Endothelial cell of umbilical vein (primary cell): ENCODE measurements at regions not wholly inside any gene's neighbourhood (a gene's known extent, or its start where the extent isn't known, plus 50 kb on each side); places are given as distances from the start of the nearest gene placed in this dataset.

Experiments used
- BruUV-seq: library from RNA; stranded (reverse); fragments of 400-500 nt; replicated peaks from 2 replicates; lab custom pipeline; 2021; lab: Mats Ljungman, UMichigan
- CTCF ChIA-PET: fragments of 300-600, 350-600 bp; sonication (Branson Sonifier 250); formaldehyde crosslinking; loops from one replicate; lab custom pipeline; 2021; ENCODE audit warnings: antibody characterized with exemption, inconsistent platforms; lab: Charles Lee
- POLR2A ChIA-PET: fragments of 300-600, 350-600 bp; sonication (Branson Sonifier 250); formaldehyde crosslinking; loops from one replicate; lab custom pipeline; 2021; ENCODE audit warnings: antibody characterized with exemption, inconsistent platforms; lab: Charles Lee
- DNase-seq: peaks from one replicate; pipeline ENCODE4 v3.0.0-alpha.2; 2011; ENCODE audit warnings: low read depth, low spot score
- FAIRE-seq: peaks from 2 replicates; lab custom pipeline; 2011; peaks lifted over from hg19 to GRCh38; lab: Jason Lieb, UNC
- H2AFZ ChIP-seq: 2 replicates; pipeline ENCODE4 v1.6.0; 2012; ENCODE audit warnings: low read depth, low read length, control low read depth, inconsistent platforms
- H3K27ac ChIP-seq: 2 replicates; pipeline ENCODE4 v1.5.1; 2011; ENCODE audit warnings: low read depth, mild to moderate bottlenecking, control low read depth, low read length, moderate library complexity; ENCODE audit not compliant: insufficient read depth
- H3K27me3 ChIP-seq, 2 experiments: 2 replicates each; pipeline versions ENCODE4 v1.6.0 to v1.6.1; 2011; ENCODE audit warnings: low read length in 2 of 2, mixed read lengths in 1 of 2; ENCODE audit not compliant: control insufficient read depth in 2 of 2, insufficient read depth in 2 of 2
- H3K36me3 ChIP-seq, 2 experiments: 2 replicates in 1 of 2; 3 replicates in 1 of 2; pipeline ENCODE4 v1.5.1; 2011; ENCODE audit warnings: low read length in 2 of 2, mild to moderate bottlenecking in 1 of 2, moderate library complexity in 1 of 2; ENCODE audit not compliant: control insufficient read depth in 2 of 2, insufficient read depth in 2 of 2; ENCODE audit errors: extremely low read depth in 1 of 2
- H3K4me1 ChIP-seq: 3 replicates; pipeline ENCODE4 v1.5.1; 2011; ENCODE audit warnings: mild to moderate bottlenecking, low read length; ENCODE audit not compliant: control insufficient read depth, insufficient read depth; ENCODE audit errors: extremely low read depth
- H3K4me2 ChIP-seq: 2 replicates; pipeline ENCODE4 v1.6.1; 2011; ENCODE audit warnings: low read length, control low read depth, mixed read lengths; ENCODE audit not compliant: insufficient read depth
- H3K4me3 ChIP-seq, 3 experiments: fragments of 200-600 bp in 1 of 3; sonication (generic), shearing (Covaris generic) in 1 of 3; replicated peaks in 1 of 3; 2 replicates each; pipeline ENCODE4 v1.5.1; 2011 to 2016; ENCODE audit warnings: control low read depth in 3 of 3, low read length in 3 of 3, mild to moderate bottlenecking in 2 of 3, inconsistent platforms in 1 of 3, low read depth in 1 of 3, moderate library complexity in 1 of 3; ENCODE audit not compliant: insufficient read depth in 1 of 3
- H3K79me2 ChIP-seq: 2 replicates; pipeline ENCODE4 v1.6.0; 2012; ENCODE audit warnings: low read length, inconsistent platforms; ENCODE audit not compliant: control insufficient read depth, insufficient read depth
- H3K9ac ChIP-seq: replicated peaks from 2 replicates; pipeline ENCODE3; 2011; ENCODE audit warnings: low read length, control low read depth; ENCODE audit not compliant: insufficient read depth; ENCODE audit errors: extremely low read depth
- H3K9me1 ChIP-seq: replicated peaks from 3 replicates; pipeline ENCODE4 v1.6.0; 2011; ENCODE audit warnings: mild to moderate bottlenecking, low read length; ENCODE audit not compliant: control insufficient read depth, insufficient read depth; ENCODE audit errors: extremely low read depth
- H3K9me3 ChIP-seq: replicated peaks from 2 replicates; pipeline ENCODE4 v1.5.1; 2012; ENCODE audit warnings: low read length, inconsistent platforms; ENCODE audit not compliant: control insufficient read depth, insufficient read depth
- H4K20me1 ChIP-seq: replicated peaks from 2 replicates; pipeline ENCODE3; 2011; ENCODE audit warnings: mild to moderate bottlenecking, low read length; ENCODE audit not compliant: control insufficient read depth, insufficient read depth; ENCODE audit errors: extremely low read depth
- CTCF ChIP-seq, 2 donors: IDR thresholded peaks; 1 replicate in 1 of 2; 2 replicates in 1 of 2; pipeline ENCODE4 v1.5.1; 2011; ENCODE audit warnings: low read length in 2 of 2, mild to moderate bottlenecking in 2 of 2, moderate library complexity in 2 of 2, control low read depth in 1 of 2, inconsistent platforms in 1 of 2, low read depth in 1 of 2; ENCODE audit not compliant: insufficient read depth in 1 of 2; ENCODE audit errors: extremely low read depth in 1 of 2
- EZH2 ChIP-seq: IDR thresholded peaks from 2 replicates; pipeline ENCODE4 v1.6.1; 2012; ENCODE audit warnings: borderline replicate concordance, low read depth, mild to moderate bottlenecking, moderate library complexity, low read length, inconsistent platforms; ENCODE audit not compliant: severe bottlenecking
- GATA2 ChIP-seq: IDR thresholded peaks from 2 replicates; pipeline ENCODE4 v1.7.0; 2011; ENCODE audit warnings: low read depth, mild to moderate bottlenecking, moderate library complexity, mixed read lengths, low read length; ENCODE audit not compliant: insufficient read length, insufficient read depth
- JUN ChIP-seq: IDR thresholded peaks from 2 replicates; pipeline ENCODE4 v1.6.1; 2011; ENCODE audit warnings: borderline replicate concordance, low read depth; ENCODE audit not compliant: insufficient read length, insufficient read depth
- MYC ChIP-seq: IDR thresholded peaks from one replicate; pipeline ENCODE4 v1.6.1; 2011; ENCODE audit warnings: mild to moderate bottlenecking, low read depth, low read length
- POLR2A ChIP-seq: IDR thresholded peaks from 2 replicates; pipeline ENCODE4 v1.6.1; 2012; ENCODE audit warnings: low read depth, mild to moderate bottlenecking, control low read depth, low read length
- POLR2AphosphoS5 ChIP-seq: IDR thresholded peaks from 2 replicates; pipeline ENCODE4 v1.6.1; 2012; ENCODE audit warnings: low read depth, mild to moderate bottlenecking, control low read depth, low read length, moderate library complexity; ENCODE audit not compliant: insufficient read depth
- dilution Hi-C: fragments of 300-500 bp; cut with MboI; formaldehyde crosslinking; loops from one replicate; pipeline ENCODE4 v1.15.0; 2019; ENCODE audit warnings: low sequenced_read_pairs; ENCODE audit not compliant: extremely low pct_ligation_motif_present
- intact Hi-C: fragments of 100-400 bp; cut with micrococcal nuclease; formaldehyde crosslinking; loops from one replicate; pipeline ENCODE4 v1.10.0; 2022

- H3K4me1 ChIP-seq, result no peaks in the 10 kb centered on the region
- POLR2A ChIA-PET, result no interaction called here
These were observed 549.5 kb upstream of the CPEB2 start for GRCh38 chr4:14452764-14453163.

GRCh38 chr4:14458463-14458862, 543.8 kb upstream of the CPEB2 start:
- FAIRE-seq (no peak), DNase-seq (no peak)
- dilution Hi-C loops, result no loop called here
- Histone ChIP-seq H3K4me2 (no peak overlapping the region), H3K9me3 (no peaks in the 10 kb centered on the region), H3K79me2 (no peaks in the 10 kb centered on the region), H3K36me3 (no peaks in the 10 kb centered on the region), H3K27ac (no peak overlapping the region), H3K9ac (no peak overlapping the region), H3K4me1 (no peaks in the 10 kb centered on the region), H3K9me1 (no peaks in the 10 kb centered on the region), H2AFZ (no peak overlapping the region), H3K27me3 (no peaks in the 10 kb centered on the region), H4K20me1 (no peaks in the 10 kb centered on the region), H3K4me3 (no peak overlapping the region)
- intact Hi-C loops, result no loop called here
- BruUV-seq, result no TSS peak
- POLR2A ChIA-PET, result no interaction called here
- CTCF ChIA-PET, result no interaction called here
- no peak for TF ChIP-seq CTCF (IDR thresholded peaks at IDR 0.05; ENCODE audit: extremely low read depth in 1 of 2, insufficient read depth in 1 of 2, low read depth in 1 of 2, low read length in 2 of 2)
- TF ChIP-seq MYC, result no peak
- no peak for TF ChIP-seq EZH2
- no peak for TF ChIP-seq POLR2A
- no peak for TF ChIP-seq GATA2
- no peak for TF ChIP-seq JUN
- TF ChIP-seq POLR2AphosphoS5, result no peak

More at GRCh38 chr4:14452764-14453163, 549.5 kb upstream of the CPEB2 start:
- CTCF ChIA-PET, result no interaction called here
- Histone ChIP-seq H3K79me2 (no peaks in the 10 kb centered on the region), H3K9me3 (no peaks in the 10 kb centered on the region), H2AFZ (no peak overlapping the region), H3K4me2 (no peak overlapping the region), H4K20me1 (no peaks in the 10 kb centered on the region), H3K4me3 (no peak overlapping the region), H3K9ac (no peak overlapping the region), H3K27me3 (no peaks in the 10 kb centered on the region), H3K9me1 (no peaks in the 10 kb centered on the region), H3K36me3 (no peaks in the 10 kb centered on the region), H3K27ac (no peak overlapping the region)
- dilution Hi-C loops, result no loop called here
- intact Hi-C loops, result no loop called here
- TF ChIP-seq EZH2, result no peak
- no TSS peak for BruUV-seq
- DNase-seq (no peak), FAIRE-seq (no peak)
